ENCODE measurements at regions not wholly inside any gene's neighbourhood (a gene's known extent, or its start where the extent isn't known, plus 50 kb on each side); places are given as distances from the start of the nearest gene placed in this dataset.

DNA sequence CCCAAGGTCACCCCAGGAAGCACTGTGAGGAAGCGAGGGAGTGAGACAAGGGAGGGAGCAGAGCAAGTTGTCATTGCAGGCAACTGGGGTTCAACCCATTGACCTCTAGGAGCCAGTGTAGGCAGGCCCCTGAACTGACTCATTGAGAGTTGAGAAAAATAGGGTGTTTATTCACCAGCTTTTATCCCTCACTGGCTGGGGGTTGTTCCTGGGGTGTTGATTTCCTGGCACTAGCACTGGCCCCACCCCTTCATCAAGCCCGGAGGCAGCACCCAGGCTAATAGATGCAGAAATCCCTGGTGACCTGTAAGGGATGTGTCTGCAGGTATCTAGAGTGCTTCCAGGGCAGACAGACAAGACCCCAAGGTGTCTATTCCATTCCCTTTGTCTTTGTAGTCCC lies 183.9 kb downstream of the ARRDC4 start:
- no peaks in the 10 kb centered on the region for H3K9me3 ChIP-seq
- H3K4me1 ChIP-seq = no peaks in the 10 kb centered on the region
- no peak overlapping the region for H3K4me3 ChIP-seq
- DNase-seq (ENCODE audit: low spot score in 2 of 2) = no peak
- no peak overlapping the region for H3K27ac ChIP-seq
- H3K27me3 ChIP-seq = no peaks in the 10 kb centered on the region
- H3K36me3 ChIP-seq = no peaks in the 10 kb centered on the region
- TF ChIP-seq POLR2A (IDR thresholded peaks at IDR 0.05) (no peak), POLR2AphosphoS5 (IDR thresholded peaks at IDR 0.05) (no peak)
- TF ChIP-seq, protein P1, sequence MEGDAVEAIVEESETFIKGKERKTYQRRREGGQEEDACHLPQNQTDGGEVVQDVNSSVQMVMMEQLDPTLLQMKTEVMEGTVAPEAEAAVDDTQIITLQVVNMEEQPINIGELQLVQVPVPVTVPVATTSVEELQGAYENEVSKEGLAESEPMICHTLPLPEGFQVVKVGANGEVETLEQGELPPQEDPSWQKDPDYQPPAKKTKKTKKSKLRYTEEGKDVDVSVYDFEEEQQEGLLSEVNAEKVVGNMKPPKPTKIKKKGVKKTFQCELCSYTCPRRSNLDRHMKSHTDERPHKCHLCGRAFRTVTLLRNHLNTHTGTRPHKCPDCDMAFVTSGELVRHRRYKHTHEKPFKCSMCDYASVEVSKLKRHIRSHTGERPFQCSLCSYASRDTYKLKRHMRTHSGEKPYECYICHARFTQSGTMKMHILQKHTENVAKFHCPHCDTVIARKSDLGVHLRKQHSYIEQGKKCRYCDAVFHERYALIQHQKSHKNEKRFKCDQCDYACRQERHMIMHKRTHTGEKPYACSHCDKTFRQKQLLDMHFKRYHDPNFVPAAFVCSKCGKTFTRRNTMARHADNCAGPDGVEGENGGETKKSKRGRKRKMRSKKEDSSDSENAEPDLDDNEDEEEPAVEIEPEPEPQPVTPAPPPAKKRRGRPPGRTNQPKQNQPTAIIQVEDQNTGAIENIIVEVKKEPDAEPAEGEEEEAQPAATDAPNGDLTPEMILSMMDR (IDR thresholded peaks at IDR 0.05) = no peak
- intact Hi-C loops (cut with DNase I; ENCODE audit: low total_unique reads) = no loop called here

DNA sequence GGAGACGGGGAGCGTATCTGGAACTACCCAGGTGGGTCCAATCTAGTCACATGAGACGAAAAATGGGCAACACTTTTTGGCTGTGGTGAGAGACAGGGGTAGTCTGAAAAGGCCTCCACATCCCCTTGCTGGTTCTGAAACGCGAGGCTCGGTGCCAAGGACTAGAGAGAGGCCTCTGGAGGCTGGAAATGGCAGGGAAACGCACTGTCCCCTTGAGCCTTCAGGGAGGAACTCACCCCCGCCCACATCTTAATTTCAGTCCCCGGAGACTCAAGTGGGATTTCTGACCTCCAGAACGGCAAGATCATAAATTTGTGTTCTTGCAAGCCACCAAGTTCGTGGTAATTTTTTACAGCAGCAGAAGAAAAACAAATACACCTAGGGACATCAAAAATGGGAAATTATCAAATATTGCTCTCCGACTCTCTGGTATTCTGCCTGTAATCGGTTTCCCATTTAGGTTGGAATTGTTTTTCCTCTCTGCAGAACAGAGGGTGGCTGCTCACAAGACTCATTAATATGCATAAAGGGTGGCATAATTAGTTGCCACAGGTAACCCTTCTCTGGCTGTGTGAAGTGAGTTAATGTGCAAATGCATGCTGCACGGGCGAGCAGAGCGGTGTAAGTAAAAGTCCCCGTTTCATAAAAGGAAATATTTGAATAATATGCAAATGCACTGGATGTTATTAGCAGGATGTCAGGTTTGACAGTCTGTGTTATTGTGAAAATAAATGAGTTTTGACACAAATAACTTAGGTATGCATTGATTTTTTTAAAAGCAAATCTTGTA lies 185.7 kb downstream of the ARRDC4 start:
- no peaks in the 10 kb centered on the region for H3K4me1 ChIP-seq
- TF ChIP-seq, protein P1 (IDR thresholded peaks at IDR 0.05) = no peak
- TF ChIP-seq POLR2AphosphoS5 (IDR thresholded peaks at IDR 0.05) (no peak), POLR2A (IDR thresholded peaks at IDR 0.05) (no peak)
- H3K27me3 ChIP-seq = no peaks in the 10 kb centered on the region
- DNase-seq (ENCODE audit: low spot score in 2 of 2) = no peak
- intact Hi-C loops (cut with DNase I; ENCODE audit: low total_unique reads) = no loop called here
- H3K36me3 ChIP-seq = no peaks in the 10 kb centered on the region
- no peak overlapping the region for H3K4me3 ChIP-seq
- H3K27ac ChIP-seq = no peak overlapping the region
- H3K9me3 ChIP-seq = no peaks in the 10 kb centered on the region

DNA sequence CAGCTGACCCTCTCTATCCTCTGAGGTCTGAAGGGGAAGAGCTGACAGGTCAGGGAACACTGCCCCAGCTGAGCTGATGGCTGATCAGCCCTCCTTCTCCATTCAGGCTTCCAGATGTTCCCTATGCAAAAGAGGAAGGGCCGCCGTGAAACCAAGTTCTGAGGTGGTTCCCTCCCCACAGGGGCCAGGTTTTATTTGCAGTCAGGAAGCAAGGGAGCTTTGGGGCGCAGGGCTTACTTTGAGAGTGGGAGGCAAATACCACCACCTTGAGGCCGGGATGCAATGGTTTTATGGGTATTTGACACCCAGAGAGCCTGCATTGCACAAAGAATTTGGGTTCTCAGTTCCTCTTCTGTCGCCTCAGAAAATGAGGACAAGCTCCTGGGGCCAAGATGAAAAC lies 186.9 kb downstream of the ARRDC4 start:
- no peak for DNase-seq (ENCODE audit: low spot score in 2 of 2)
- Histone ChIP-seq H3K9me3 (no peaks in the 10 kb centered on the region), H3K4me3 (no peak overlapping the region), H3K27ac (no peak overlapping the region), H3K27me3 (no peaks in the 10 kb centered on the region), H3K4me1 (no peaks in the 10 kb centered on the region), H3K36me3 (no peaks in the 10 kb centered on the region)
- TF ChIP-seq POLR2AphosphoS5 (IDR thresholded peaks at IDR 0.05) (no peak), POLR2A (IDR thresholded peaks at IDR 0.05) (no peak)
- TF ChIP-seq, protein P1 (IDR thresholded peaks at IDR 0.05) = no peak
- intact Hi-C loops (cut with DNase I; ENCODE audit: low total_unique reads) = no loop called here

DNA sequence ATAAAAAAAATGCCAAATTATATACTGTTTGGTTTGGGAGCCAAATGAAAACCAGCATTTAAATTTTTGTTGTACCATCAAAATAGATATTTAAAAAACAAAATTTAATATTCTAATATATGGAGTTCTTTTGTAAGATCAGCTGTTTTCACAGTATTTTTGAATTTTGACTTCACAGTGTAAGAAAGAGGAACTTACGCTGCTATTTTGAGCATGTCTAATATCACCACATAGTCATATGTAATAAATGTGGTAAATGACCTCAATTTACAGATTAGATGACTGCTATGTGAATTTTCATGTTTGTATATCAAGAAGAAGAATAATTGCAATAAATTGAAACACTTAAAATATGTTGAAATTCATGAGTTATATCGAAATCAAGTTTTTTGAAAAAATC lies 189.6 kb downstream of the ARRDC4 start:
- H3K27me3 ChIP-seq = no peaks in the 10 kb centered on the region
- H3K4me3 ChIP-seq = no peak overlapping the region
- TF ChIP-seq, protein P1 (IDR thresholded peaks at IDR 0.05) = no peak
- no peak for TF ChIP-seq POLR2AphosphoS5 (IDR thresholded peaks at IDR 0.05)
- no peaks in the 10 kb centered on the region for H3K4me1 ChIP-seq
- no peak for DNase-seq (ENCODE audit: low spot score in 2 of 2)
- intact Hi-C loops (cut with DNase I; ENCODE audit: low total_unique reads) = no loop called here
- H3K27ac ChIP-seq = no peak overlapping the region
- H3K9me3 ChIP-seq = no peaks in the 10 kb centered on the region
- H3K36me3 ChIP-seq = no peaks in the 10 kb centered on the region

DNA sequence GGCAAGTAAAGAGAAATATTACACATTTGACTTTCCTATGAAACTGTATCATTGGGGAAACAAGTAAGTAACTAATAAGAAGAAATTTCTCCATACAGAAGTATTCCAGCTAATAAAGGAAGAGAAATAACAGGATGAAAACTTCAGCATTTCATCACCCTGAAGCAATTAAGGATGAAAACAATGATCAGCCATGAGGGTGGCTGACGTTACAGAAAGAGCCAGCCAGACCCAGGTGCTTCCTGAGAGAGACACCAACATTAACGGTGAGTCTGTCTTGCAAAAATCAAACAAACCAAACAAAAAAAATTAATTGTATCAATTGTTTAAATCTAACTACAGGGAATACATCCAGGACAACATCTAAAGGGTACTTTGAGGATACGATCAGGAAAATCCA lies 190.0 kb downstream of the ARRDC4 start:
- TF ChIP-seq, protein P1 (IDR thresholded peaks at IDR 0.05) = no peak
- TF ChIP-seq POLR2A (IDR thresholded peaks at IDR 0.05) (no peak), POLR2AphosphoS5 (IDR thresholded peaks at IDR 0.05) (no peak)
- H3K9me3 ChIP-seq = no peaks in the 10 kb centered on the region
- H3K27me3 ChIP-seq = no peaks in the 10 kb centered on the region
- DNase-seq (ENCODE audit: low spot score in 2 of 2) = no peak
- no peak overlapping the region for H3K4me3 ChIP-seq
- no peaks in the 10 kb centered on the region for H3K4me1 ChIP-seq
- intact Hi-C loops (cut with DNase I; ENCODE audit: low total_unique reads) = no loop called here
- no peaks in the 10 kb centered on the region for H3K36me3 ChIP-seq
- no peak overlapping the region for H3K27ac ChIP-seq
